Effector CD8-positive, alpha-beta T cell (primary cell): ENCODE measurements at regions not wholly inside any gene's neighbourhood (a gene's known extent, or its start where the extent isn't known, plus 50 kb on each side); places are given as distances from the start of the nearest gene placed in this dataset.

ENCODE experiments used
- DNase-seq: peaks from one replicate; lab custom pipeline; 2025; lab: John Stamatoyannopoulos, UW

GRCh38 chr3:177673112-177673914 lies 476.0 kb upstream of the TBL1XR1 start:
- DNase-seq, result no peak

- no peak for DNase-seq
Measured at GRCh38 chr3:177674186-177674585, 476.9 kb upstream of the TBL1XR1 start.

- DNase-seq, result no peak
Measured at GRCh38 chr3:177676148-177676547, 478.9 kb upstream of the TBL1XR1 start.

- DNase-seq, result no peak
Measured at GRCh38 chr3:177676947-177677587, 479.8 kb upstream of the TBL1XR1 start.

GRCh38 chr3:177679568-177680471 lies 482.5 kb upstream of the TBL1XR1 start:
- no peak for DNase-seq

- DNase-seq, result no peak
Measured at GRCh38 chr3:177680472-177680821, 483.2 kb upstream of the TBL1XR1 start.

- no peak for DNase-seq
Measured at GRCh38 chr3:177681156-177681555, 483.9 kb upstream of the TBL1XR1 start.

GRCh38 chr3:177681852-177682251 lies 484.6 kb upstream of the TBL1XR1 start:
- DNase-seq, result no peak

- no peak for DNase-seq
Measured at GRCh38 chr3:177683586-177683985, 486.3 kb upstream of the TBL1XR1 start.

- no peak for DNase-seq
Measured at GRCh38 chr3:177686671-177687070, 489.4 kb upstream of the TBL1XR1 start.

GRCh38 chr3:177687291-177687690 lies 490.0 kb upstream of the TBL1XR1 start:
- DNase-seq, result no peak

- no peak for DNase-seq
Measured at GRCh38 chr3:177688152-177688551, 490.9 kb upstream of the TBL1XR1 start.

GRCh38 chr3:177689077-177689476 lies 491.8 kb upstream of the TBL1XR1 start:
- no peak for DNase-seq

GRCh38 chr3:177689869-177690268 lies 492.6 kb upstream of the TBL1XR1 start:
- no peak for DNase-seq

- no peak for DNase-seq
Measured at GRCh38 chr3:177690306-177690705, 493.0 kb upstream of the TBL1XR1 start.

- no peak for DNase-seq
Measured at GRCh38 chr3:177692304-177692975, 495.2 kb upstream of the TBL1XR1 start.

- no peak for DNase-seq
Measured at GRCh38 chr3:177693616-177694264, 496.5 kb upstream of the TBL1XR1 start.

GRCh38 chr3:177694316-177694715 lies 497.0 kb upstream of the TBL1XR1 start:
- no peak for DNase-seq

- no peak for DNase-seq
Measured at GRCh38 chr3:177694951-177695350, 497.7 kb upstream of the TBL1XR1 start.

- no peak for DNase-seq
Measured at GRCh38 chr3:177700117-177700516, 502.8 kb upstream of the TBL1XR1 start.

- no peak for DNase-seq
Measured at GRCh38 chr3:177703788-177704187, 506.5 kb upstream of the TBL1XR1 start.
